ENCODE measurements at regions not wholly inside any gene's neighbourhood (a gene's known extent, or its start where the extent isn't known, plus 50 kb on each side); places are given as distances from the start of the nearest gene placed in this dataset.

DNA sequence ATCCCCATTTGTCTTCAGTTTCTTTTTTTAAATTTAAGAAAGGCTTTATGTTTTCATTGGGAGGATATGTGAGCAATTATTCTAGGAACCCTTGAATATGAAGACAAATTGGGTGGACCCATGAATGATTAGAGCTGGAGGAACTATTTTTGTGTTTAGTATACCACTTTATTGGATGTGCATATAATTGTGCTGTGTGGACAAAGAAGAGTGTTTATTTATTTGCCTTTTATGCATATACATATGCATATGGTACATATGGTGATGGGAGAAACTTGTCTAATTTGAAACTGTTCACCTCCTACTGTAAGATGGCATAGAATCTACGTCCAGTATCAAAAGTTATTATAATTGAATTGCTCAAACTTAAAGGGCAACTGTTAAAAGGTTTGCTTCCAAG lies 94.8 kb upstream of the CENPW start:
- no peak for ATAC-seq
- no peak for DNase-seq
- Histone ChIP-seq H3K27me3 (ENCODE audit: low read depth) (no peaks in the 10 kb centered on the region), H3K36me3 (no peaks in the 10 kb centered on the region), H3K27ac (no peak overlapping the region), H3K4me1 (no peaks in the 10 kb centered on the region), H3K4me3 (no peak overlapping the region), H3K9me3 (no peaks in the 10 kb centered on the region)
- no peak for TF ChIP-seq CTCF (IDR thresholded peaks at IDR 0.05)
- intact Hi-C loops (cut with DNase I): no loop called here

DNA sequence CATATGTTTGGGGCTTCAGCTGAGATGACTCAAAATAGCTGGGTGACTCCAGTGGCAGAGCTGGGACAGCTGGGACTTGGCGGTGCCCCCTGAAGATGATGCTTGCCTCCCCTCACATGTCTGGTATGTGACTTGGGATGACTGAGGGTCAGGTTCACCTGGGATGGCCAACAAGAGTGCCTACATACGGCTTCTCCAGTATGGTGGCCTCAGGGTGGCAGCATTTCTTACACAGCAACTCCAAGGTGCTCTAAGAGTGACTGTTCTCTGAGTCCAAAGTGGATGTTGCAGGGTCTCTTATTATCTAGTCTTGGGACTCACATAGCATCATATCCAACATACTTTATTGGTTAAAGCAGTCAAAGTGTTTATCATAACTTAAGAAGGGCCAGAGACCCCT lies 87.8 kb upstream of the CENPW start:
- no peak overlapping the region for H3K27ac ChIP-seq
- no peak overlapping the region for H3K4me3 ChIP-seq
- no peak for TF ChIP-seq CTCF (IDR thresholded peaks at IDR 0.05)
- H3K9me3 ChIP-seq: no peaks in the 10 kb centered on the region
- H3K36me3 ChIP-seq: no peaks in the 10 kb centered on the region
- ATAC-seq (no peak), DNase-seq (no peak)
- intact Hi-C loops (cut with DNase I): no loop called here
- H3K27me3 ChIP-seq (ENCODE audit: low read depth): no peaks in the 10 kb centered on the region
- no peaks in the 10 kb centered on the region for H3K4me1 ChIP-seq

- Histone ChIP-seq H3K36me3 (no peaks in the 10 kb centered on the region), H3K27ac (no peak overlapping the region), H3K4me1 (no peaks in the 10 kb centered on the region), H3K9me3 (peaks cover 4% of the 10 kb centered on the region), H3K4me3 (no peak overlapping the region), H3K27me3 (ENCODE audit: low read depth) (no peaks in the 10 kb centered on the region)
- intact Hi-C loops (cut with DNase I): no loop called here
- no peak for DNase-seq
- no peak for ATAC-seq
- no peak for TF ChIP-seq CTCF (IDR thresholded peaks at IDR 0.05)
These were observed 86.5 kb upstream of the CENPW start for GRCh38 chr6:126253431-126253830.

GRCh38 chr6:126258150-126258549 lies 81.8 kb upstream of the CENPW start:
- Histone ChIP-seq H3K27ac (no peak overlapping the region), H3K9me3 (peaks cover 16% of the 10 kb centered on the region), H3K4me1 (no peaks in the 10 kb centered on the region), H3K27me3 (ENCODE audit: low read depth) (no peaks in the 10 kb centered on the region), H3K36me3 (no peaks in the 10 kb centered on the region), H3K4me3 (no peak overlapping the region)
- intact Hi-C loops (cut with DNase I): no loop called here
- DNase-seq (no peak), ATAC-seq (peak in 1 of 2 donors; percentile 34)
- TF ChIP-seq CTCF (IDR thresholded peaks at IDR 0.05): no peak

GRCh38 chr6:126261792-126262421 lies 78.0 kb upstream of the CENPW start:
- Histone ChIP-seq H3K27me3 (ENCODE audit: low read depth) (no peaks in the 10 kb centered on the region), H3K36me3 (no peaks in the 10 kb centered on the region), H3K4me3 (no peak overlapping the region), H3K4me1 (no peaks in the 10 kb centered on the region), H3K27ac (no peak overlapping the region), H3K9me3 (peaks cover 16% of the 10 kb centered on the region)
- DNase-seq: no peak
- no peak for TF ChIP-seq CTCF (IDR thresholded peaks at IDR 0.05)
- intact Hi-C loops (cut with DNase I): no loop called here
- ATAC-seq: no peak

Data from lower lobe of right lung (tissue), 2 donors.